Lower leg skin (tissue), 4 donors: ENCODE measurements at regions not wholly inside any gene's neighbourhood (a gene's known extent, or its start where the extent isn't known, plus 50 kb on each side); places are given as distances from the start of the nearest gene placed in this dataset.

Source experiments
- DNase-seq, 2 donors: peaks; one replicate each; pipeline ENCODE4 v3.0.0-alpha.2; 2019; ENCODE audit warnings: low spot score in 2 of 2
- H3K4me3 ChIP-seq: fragments of 200-600 bp; sonication (generic); 2 replicates; pipeline ENCODE4 v1.5.1; 2017; ENCODE audit warnings: mild to moderate bottlenecking, low read depth; ENCODE audit not compliant: poor library complexity, severe bottlenecking
- CTCF ChIP-seq, 3 donors: fragments of 450-650 bp; IDR thresholded peaks; one replicate each; pipeline ENCODE4 v1.5.1; 2016; ENCODE audit warnings: antibody characterized with exemption in 3 of 3, mild to moderate bottlenecking in 3 of 3, moderate library complexity in 2 of 3
- POLR2A ChIP-seq, 2 donors: fragments of 450-650 bp; IDR thresholded peaks; one replicate each; pipeline ENCODE4 v1.6.1; 2016 to 2017; ENCODE audit warnings: antibody characterized with exemption in 2 of 2, mild to moderate bottlenecking in 1 of 2, moderate library complexity in 1 of 2
- WGBS, 2 donors: methylation state at CpG; one replicate each; pipeline ENCODE4 v1.1.5; 2018; 5-methylcytosine and 5-hydroxymethylcytosine counted together
- intact Hi-C: fragments of 100-400 bp; cut with DNase I; formaldehyde crosslinking; loops from one replicate; pipeline ENCODE4 v1.15.0; 2023; ENCODE audit warnings: low total_unique reads

- 62 to 66% methylated on average over 13 of the region's 13 CpGs for WGBS, 2 donors
- H3K4me3 ChIP-seq: no peak overlapping the region
- intact Hi-C loops: no loop called here
- DNase-seq: no peak
- TF ChIP-seq POLR2A (IDR thresholded peaks at IDR 0.05) (no peak), CTCF (IDR thresholded peaks at IDR 0.05) (no peak)
Measured at GRCh38 chr2:105541189-105542050, 142.6 kb upstream of the FHL2 start.

- WGBS, 2 donors: 25 to 54% methylated on average over 2 of the region's 2 CpGs
- DNase-seq: no peak
- intact Hi-C loops: no loop called here
- no peak overlapping the region for H3K4me3 ChIP-seq
- TF ChIP-seq POLR2A (IDR thresholded peaks at IDR 0.05) (no peak), CTCF (IDR thresholded peaks at IDR 0.05) (no peak)
Measured at GRCh38 chr2:105540642-105541041, 141.8 kb upstream of the FHL2 start.

GRCh38 chr2:105539331-105539730, 140.5 kb upstream of the FHL2 start:
- WGBS, 2 donors: 76% methylated on average over 6 of the region's 6 CpGs
- intact Hi-C loops: no loop called here
- TF ChIP-seq POLR2A (IDR thresholded peaks at IDR 0.05) (no peak), CTCF (IDR thresholded peaks at IDR 0.05) (no peak)
- H3K4me3 ChIP-seq: no peak overlapping the region
- no peak for DNase-seq

- H3K4me3 ChIP-seq: no peak overlapping the region
- intact Hi-C loops: no loop called here
- TF ChIP-seq CTCF (IDR thresholded peaks at IDR 0.05) (no peak), POLR2A (IDR thresholded peaks at IDR 0.05) (no peak)
- peak; percentile 9 to 74 for DNase-seq
- 89 to 92% methylated on average over 5 of the region's 5 CpGs for WGBS, 2 donors
Measured at GRCh38 chr2:105538840-105539239, 140.0 kb upstream of the FHL2 start.

GRCh38 chr2:105537920-105538319, 139.1 kb upstream of the FHL2 start:
- DNase-seq: no peak
- WGBS, 2 donors: 38 to 47% methylated on average over 4 of the region's 4 CpGs
- TF ChIP-seq CTCF (IDR thresholded peaks at IDR 0.05): no peak

GRCh38 chr2:105537466-105537865, 138.6 kb upstream of the FHL2 start:
- no peak for TF ChIP-seq POLR2A (IDR thresholded peaks at IDR 0.05)
- TF ChIP-seq CTCF (IDR thresholded peaks at IDR 0.05): no peak
- intact Hi-C loops: no loop called here

More at GRCh38 chr2:105537920-105538319, 139.1 kb upstream of the FHL2 start:
- intact Hi-C loops: no loop called here
- H3K4me3 ChIP-seq: no peak overlapping the region

More at GRCh38 chr2:105537466-105537865, 138.6 kb upstream of the FHL2 start:
- 45 to 62% methylated on average over 7 of the region's 7 CpGs for WGBS, 2 donors
- H3K4me3 ChIP-seq: no peak overlapping the region
- DNase-seq: no peak
